ENCODE measurements at regions not wholly inside any gene's neighbourhood (a gene's known extent, or its start where the extent isn't known, plus 50 kb on each side); places are given as distances from the start of the nearest gene placed in this dataset.

GRCh38 chr6:125674230-125674629 lies 75.2 kb upstream of the HEY2 start:
- Histone ChIP-seq H3K27me3 (ENCODE audit: control insufficient read depth in 1 of 2, insufficient read depth in 2 of 2, low read length in 2 of 2) (peaks cover 3 to 15% of the 10 kb centered on the region in 2 experiments), H3K9me3 (ENCODE audit: control insufficient read depth in 1 of 2, insufficient read depth in 1 of 2, low read length in 2 of 2) (no peaks in the 10 kb centered on the region), H3K4me1 (ENCODE audit: insufficient read depth, low read length) (no peaks in the 10 kb centered on the region), H3K36me3 (ENCODE audit: insufficient read depth, low read length) (no peaks in the 10 kb centered on the region), H3K27ac (ENCODE audit: low read depth in 1 of 2, low read length in 2 of 2) (no peak overlapping the region), H3K4me3 (ENCODE audit: low read length) (no peak overlapping the region)
- Mint-ChIP-seq H3K4me3 (no peak overlapping the region), H3K27ac (no peak overlapping the region), H3K4me1 (ENCODE audit: low read depth) (no peaks in the 10 kb centered on the region), H3K27me3 (peaks cover 69% of the 10 kb centered on the region), H3K36me3 (ENCODE audit: low read depth) (no peaks in the 10 kb centered on the region), H3K9me3 (no peaks in the 10 kb centered on the region)
- POLR2A ChIA-PET = no interaction called here
- DNase-seq (no peak), ATAC-seq (ENCODE audit: poor library complexity) (no peak)
- CTCF ChIA-PET = no interaction called here
- intact Hi-C loops (cut with DNase I, micrococcal nuclease) = no loop called here
- TF ChIP-seq CTCF (IDR thresholded peaks at IDR 0.05) = no peak

- intact Hi-C loops (cut with DNase I, micrococcal nuclease) = no loop called here
Measured at GRCh38 chr6:125678601-125679000, 70.8 kb upstream of the HEY2 start.

GRCh38 chr6:125679128-125679527 lies 70.3 kb upstream of the HEY2 start:
- no peak for TF ChIP-seq CTCF (IDR thresholded peaks at IDR 0.05)
- H3K9me3 ChIP-seq (ENCODE audit: control insufficient read depth in 1 of 2, insufficient read depth in 1 of 2, low read length in 2 of 2) = no peaks in the 10 kb centered on the region
- no peak for DNase-seq
- no peaks in the 10 kb centered on the region for H3K4me1 ChIP-seq (ENCODE audit: insufficient read depth, low read length)
- peaks cover 0 to 15% of the 10 kb centered on the region in 2 experiments for H3K27me3 ChIP-seq (ENCODE audit: control insufficient read depth in 1 of 2, insufficient read depth in 2 of 2, low read length in 2 of 2)
- H3K4me3 ChIP-seq (ENCODE audit: low read length) = no peak overlapping the region
- no peak overlapping the region for H3K27ac Mint-ChIP-seq
- H3K4me1 Mint-ChIP-seq (ENCODE audit: low read depth) = no peaks in the 10 kb centered on the region
- H3K27ac ChIP-seq (ENCODE audit: low read depth in 1 of 2, low read length in 2 of 2) = no peak overlapping the region
- no peaks in the 10 kb centered on the region for H3K36me3 Mint-ChIP-seq (ENCODE audit: low read depth)
- POLR2A ChIA-PET = interaction anchor here (0.6 kb wide), 1 partner anchor 10 kb away, joined by 3 read pairs; no protein-coding TSS in a partner anchor
- H3K4me3 Mint-ChIP-seq = no peak overlapping the region
- peaks cover 72% of the 10 kb centered on the region for H3K27me3 Mint-ChIP-seq
- intact Hi-C loops (cut with DNase I, micrococcal nuclease) = no loop called here
- no peak for ATAC-seq (ENCODE audit: poor library complexity)
- CTCF ChIA-PET = no interaction called here
- no peaks in the 10 kb centered on the region for H3K36me3 ChIP-seq (ENCODE audit: insufficient read depth, low read length)
- H3K9me3 Mint-ChIP-seq = peaks cover 2% of the 10 kb centered on the region

More at GRCh38 chr6:125678601-125679000, 70.8 kb upstream of the HEY2 start:
- no peak for DNase-seq
- CTCF ChIA-PET = no interaction called here
- TF ChIP-seq CTCF (IDR thresholded peaks at IDR 0.05) = no peak
- Histone ChIP-seq H3K9me3 (ENCODE audit: control insufficient read depth in 1 of 2, insufficient read depth in 1 of 2, low read length in 2 of 2) (no peaks in the 10 kb centered on the region), H3K27ac (ENCODE audit: low read depth in 1 of 2, low read length in 2 of 2) (no peak overlapping the region), H3K4me1 (ENCODE audit: insufficient read depth, low read length) (no peaks in the 10 kb centered on the region), H3K36me3 (ENCODE audit: insufficient read depth, low read length) (no peaks in the 10 kb centered on the region), H3K27me3 (ENCODE audit: control insufficient read depth in 1 of 2, insufficient read depth in 2 of 2, low read length in 2 of 2) (peaks cover 0 to 15% of the 10 kb centered on the region in 2 experiments), H3K4me3 (ENCODE audit: low read length) (no peak overlapping the region)
- POLR2A ChIA-PET = interaction anchor here (0.6 kb wide), 1 partner anchor 11 kb away, joined by 3 read pairs; no protein-coding TSS in a partner anchor
- H3K4me1 Mint-ChIP-seq (ENCODE audit: low read depth) = no peaks in the 10 kb centered on the region
- H3K27ac Mint-ChIP-seq = no peak overlapping the region
- H3K9me3 Mint-ChIP-seq = peaks cover 2% of the 10 kb centered on the region
- no peak overlapping the region for H3K4me3 Mint-ChIP-seq
- H3K36me3 Mint-ChIP-seq (ENCODE audit: low read depth) = no peaks in the 10 kb centered on the region
- ATAC-seq (ENCODE audit: poor library complexity) = no peak
- H3K27me3 Mint-ChIP-seq = peaks cover 69% of the 10 kb centered on the region
